Stimulated activated CD4-positive, alpha-beta T cell treated with anti-CD3 and anti-CD28 coated beads, Interleukin-1b, Interleukin-23, amount 100 ng/mL, for 4 hours (primary cell): ENCODE measurements at regions not wholly inside any gene's neighbourhood (a gene's known extent, or its start where the extent isn't known, plus 50 kb on each side); places are given as distances from the start of the nearest gene placed in this dataset.

ENCODE experiments used
- DNase-seq, 2 donors: peaks; one replicate each; pipeline ENCODE4 v3.0.0-alpha.2; 2020; ENCODE audit warnings: low read depth in 2 of 2

- DNase-seq = no peak
Observed at GRCh38 chr20:60677819-60678218, 574.2 kb upstream of the CDH4 start.

GRCh38 chr20:60680554-60680953 lies 571.5 kb upstream of the CDH4 start:
- no peak for DNase-seq

- DNase-seq = no peak
Observed at GRCh38 chr20:60687213-60687612, 564.8 kb upstream of the CDH4 start.

- DNase-seq = no peak
Observed at GRCh38 chr20:60690771-60691170, 561.3 kb upstream of the CDH4 start.

GRCh38 chr20:60691966-60692615 lies 560.0 kb upstream of the CDH4 start:
- no peak for DNase-seq

GRCh38 chr20:60693496-60694133 lies 558.4 kb upstream of the CDH4 start:
- no peak for DNase-seq

GRCh38 chr20:60694763-60695162 lies 557.3 kb upstream of the CDH4 start:
- DNase-seq = no peak

GRCh38 chr20:60695226-60696000 lies 556.6 kb upstream of the CDH4 start:
- DNase-seq = peak in 1 of 2 donors; percentile 1

- no peak for DNase-seq
Observed at GRCh38 chr20:60697252-60697651, 554.8 kb upstream of the CDH4 start.

GRCh38 chr20:60700728-60701127 lies 551.3 kb upstream of the CDH4 start:
- DNase-seq = no peak

GRCh38 chr20:60704147-60704546 lies 547.9 kb upstream of the CDH4 start:
- no peak for DNase-seq

- no peak for DNase-seq
Observed at GRCh38 chr20:60713396-60713795, 538.7 kb upstream of the CDH4 start.

GRCh38 chr20:60715172-60715571 lies 536.9 kb upstream of the CDH4 start:
- DNase-seq = no peak

GRCh38 chr20:60718743-60719480 lies 533.1 kb upstream of the CDH4 start:
- DNase-seq = no peak

- no peak for DNase-seq
Observed at GRCh38 chr20:60725311-60725906, 526.7 kb upstream of the CDH4 start.

- no peak for DNase-seq
Observed at GRCh38 chr20:60727425-60727824, 524.6 kb upstream of the CDH4 start.

- DNase-seq = no peak
Observed at GRCh38 chr20:60728705-60729104, 523.4 kb upstream of the CDH4 start.

GRCh38 chr20:60729135-60729900 lies 522.7 kb upstream of the CDH4 start:
- no peak for DNase-seq

GRCh38 chr20:60732322-60732721 lies 519.7 kb upstream of the CDH4 start:
- DNase-seq = no peak

GRCh38 chr20:60748086-60748485 lies 504.0 kb upstream of the CDH4 start:
- DNase-seq = no peak
